Lower lobe of right lung (tissue), 2 donors: ENCODE measurements at regions not wholly inside any gene's neighbourhood (a gene's known extent, or its start where the extent isn't known, plus 50 kb on each side); places are given as distances from the start of the nearest gene placed in this dataset.
"Not testable (repeated sequence)": the region's sequence is repeated elsewhere in the genome, so short reads cannot be mapped to it uniquely, and the experiment has no call there.

Source experiments
- ATAC-seq, 2 donors: fragments of 200-7000 bp; cut with Tn5 transposase; one replicate each; pipeline ENCODE4 v1.9.1; 2020 to 2022; ENCODE audit warnings: mild to moderate bottlenecking in 2 of 2, moderate library complexity in 2 of 2
- DNase-seq: peaks from one replicate; pipeline ENCODE4 v3.0.0-alpha.2; 2020
- H3K27ac ChIP-seq: fragments of 200-600 bp; one replicate; pipeline ENCODE4 v1.8.0; 2022
- H3K27me3 ChIP-seq: fragments of 200-600 bp; one replicate; pipeline ENCODE4 v1.8.0; 2022; ENCODE audit warnings: low read depth
- H3K36me3 ChIP-seq: fragments of 200-600 bp; one replicate; pipeline ENCODE4 v1.8.0; 2022; ENCODE audit warnings: mild to moderate bottlenecking
- H3K4me1 ChIP-seq: fragments of 200-600 bp; one replicate; pipeline ENCODE4 v1.8.0; 2022
- H3K4me3 ChIP-seq: fragments of 200-600 bp; one replicate; pipeline ENCODE4 v1.8.0; 2022; ENCODE audit warnings: mild to moderate bottlenecking
- H3K9me3 ChIP-seq: fragments of 200-600 bp; one replicate; pipeline ENCODE4 v1.8.0; 2022
- intact Hi-C: fragments of 100-400 bp; cut with DNase I; formaldehyde crosslinking; loops from one replicate; pipeline ENCODE4 v1.11.0; 2022
- TF ChIP-seq, protein P1 (sequence below): fragments of 200-600 bp; IDR thresholded peaks from one replicate; pipeline ENCODE4 v1.8.0; 2022; ENCODE audit warnings: antibody characterized with exemption, mild to moderate bottlenecking
- donor health status: DM: no; HTN: yes; CAD: no; lungs with severe emphysema.

DNA sequence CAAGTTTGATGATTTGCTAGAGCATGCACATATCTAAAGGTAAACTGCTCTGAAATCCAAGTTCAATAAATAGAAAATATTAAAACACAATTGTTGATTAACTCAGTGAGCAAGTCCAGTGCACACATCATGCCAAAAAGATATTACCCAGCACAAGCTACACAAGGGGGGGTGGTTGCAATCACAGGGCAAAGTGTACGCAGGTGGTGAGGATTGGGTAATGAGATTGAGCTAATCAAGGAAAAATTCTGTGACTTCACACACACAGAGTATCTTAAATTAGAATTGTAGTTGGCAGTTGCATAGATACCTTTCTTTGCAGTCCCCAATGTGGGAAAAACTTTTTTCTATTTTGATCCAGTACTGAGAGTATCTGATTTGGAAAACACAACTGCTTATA is 156.1 kb upstream of the NTRK2 start:
- TF ChIP-seq, protein P1, sequence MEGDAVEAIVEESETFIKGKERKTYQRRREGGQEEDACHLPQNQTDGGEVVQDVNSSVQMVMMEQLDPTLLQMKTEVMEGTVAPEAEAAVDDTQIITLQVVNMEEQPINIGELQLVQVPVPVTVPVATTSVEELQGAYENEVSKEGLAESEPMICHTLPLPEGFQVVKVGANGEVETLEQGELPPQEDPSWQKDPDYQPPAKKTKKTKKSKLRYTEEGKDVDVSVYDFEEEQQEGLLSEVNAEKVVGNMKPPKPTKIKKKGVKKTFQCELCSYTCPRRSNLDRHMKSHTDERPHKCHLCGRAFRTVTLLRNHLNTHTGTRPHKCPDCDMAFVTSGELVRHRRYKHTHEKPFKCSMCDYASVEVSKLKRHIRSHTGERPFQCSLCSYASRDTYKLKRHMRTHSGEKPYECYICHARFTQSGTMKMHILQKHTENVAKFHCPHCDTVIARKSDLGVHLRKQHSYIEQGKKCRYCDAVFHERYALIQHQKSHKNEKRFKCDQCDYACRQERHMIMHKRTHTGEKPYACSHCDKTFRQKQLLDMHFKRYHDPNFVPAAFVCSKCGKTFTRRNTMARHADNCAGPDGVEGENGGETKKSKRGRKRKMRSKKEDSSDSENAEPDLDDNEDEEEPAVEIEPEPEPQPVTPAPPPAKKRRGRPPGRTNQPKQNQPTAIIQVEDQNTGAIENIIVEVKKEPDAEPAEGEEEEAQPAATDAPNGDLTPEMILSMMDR = no peak

DNA sequence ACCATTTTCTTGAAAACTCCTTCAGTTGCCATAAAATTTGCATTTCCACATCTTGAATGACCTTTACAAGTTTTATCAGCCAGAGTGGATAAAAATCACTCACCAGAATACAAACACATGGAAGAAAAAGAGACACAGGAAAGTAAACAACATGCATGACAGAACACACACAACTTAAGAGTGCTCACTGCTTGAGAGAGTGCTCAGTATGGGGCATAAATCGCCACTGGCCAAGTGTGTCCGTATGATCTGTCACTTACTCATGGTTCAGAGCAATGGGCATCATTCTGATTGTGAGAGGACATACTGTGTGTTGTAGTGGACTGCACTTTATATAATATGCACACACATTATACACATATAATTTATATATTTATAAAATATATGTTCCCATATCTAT is 155.6 kb upstream of the NTRK2 start:
- TF ChIP-seq, protein P1 = no peak
- DNase-seq (no peak), ATAC-seq (no peak)
- H3K27me3 ChIP-seq = no peaks in the 10 kb centered on the region
- no peak overlapping the region for H3K4me3 ChIP-seq
- H3K4me1 ChIP-seq = no peaks in the 10 kb centered on the region
- no peaks in the 10 kb centered on the region for H3K9me3 ChIP-seq
- intact Hi-C loops = no loop called here
- H3K36me3 ChIP-seq = no peaks in the 10 kb centered on the region
- H3K27ac ChIP-seq = no peak overlapping the region

More for the DNA sequence above, 156.1 kb upstream of the NTRK2 start:
- Histone ChIP-seq H3K4me3 (no peak overlapping the region), H3K9me3 (no peaks in the 10 kb centered on the region), H3K27ac (no peak overlapping the region), H3K4me1 (no peaks in the 10 kb centered on the region), H3K27me3 (no peaks in the 10 kb centered on the region), H3K36me3 (no peaks in the 10 kb centered on the region)
- DNase-seq = no peak
- intact Hi-C loops = no loop called here
- ATAC-seq = no peak

DNA sequence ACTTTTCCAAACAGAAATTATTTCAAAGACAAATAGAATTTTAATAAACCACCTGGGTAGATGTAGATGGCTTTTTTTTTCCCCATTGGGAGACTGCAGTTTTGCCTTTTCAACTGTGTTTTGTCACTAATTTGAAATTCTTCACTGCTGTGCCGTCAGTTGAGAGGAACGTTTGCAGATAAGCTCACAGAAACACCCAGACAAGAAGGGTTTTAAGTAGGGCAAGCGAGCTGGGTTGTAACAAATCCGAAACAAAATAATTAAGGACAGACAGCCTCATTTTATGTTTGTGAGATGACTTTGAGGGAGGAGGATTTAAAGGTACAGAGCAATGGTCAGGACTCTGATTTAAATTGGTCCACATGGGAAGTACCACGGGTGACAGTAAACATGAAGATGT is 155.1 kb upstream of the NTRK2 start:
- intact Hi-C loops = no loop called here
- Histone ChIP-seq H3K27ac (no peak overlapping the region), H3K9me3 (no peaks in the 10 kb centered on the region), H3K4me3 (no peak overlapping the region), H3K4me1 (no peaks in the 10 kb centered on the region), H3K27me3 (no peaks in the 10 kb centered on the region), H3K36me3 (no peaks in the 10 kb centered on the region)
- ATAC-seq (no peak), DNase-seq (no peak)
- TF ChIP-seq, protein P1 = no peak

DNA sequence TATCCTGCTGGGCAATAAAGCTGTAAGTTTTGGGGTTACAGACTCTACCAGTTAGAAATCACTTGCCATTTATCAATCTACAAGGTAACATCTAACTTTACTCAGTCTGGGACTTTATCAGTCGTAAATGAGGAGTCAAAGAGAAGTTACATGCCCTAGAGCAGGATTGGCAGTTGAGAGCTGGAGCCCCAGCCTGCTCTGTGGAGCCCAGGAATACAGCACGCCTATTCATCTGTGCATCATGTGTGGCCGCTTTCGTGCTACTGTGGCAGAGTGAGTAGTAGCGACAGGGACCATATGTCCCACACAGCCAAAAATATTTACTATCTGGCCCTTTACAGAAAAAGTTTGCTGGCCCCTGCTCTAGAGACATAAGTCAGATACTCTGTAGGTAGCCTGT is 152.5 kb upstream of the NTRK2 start:
- intact Hi-C loops = no loop called here
- Histone ChIP-seq H3K9me3 (no peaks in the 10 kb centered on the region), H3K27ac (no peak overlapping the region), H3K4me3 (no peak overlapping the region), H3K4me1 (no peaks in the 10 kb centered on the region), H3K27me3 (no peaks in the 10 kb centered on the region), H3K36me3 (no peaks in the 10 kb centered on the region)
- ATAC-seq (no peak), DNase-seq (no peak)
- TF ChIP-seq, protein P1 = no peak

DNA sequence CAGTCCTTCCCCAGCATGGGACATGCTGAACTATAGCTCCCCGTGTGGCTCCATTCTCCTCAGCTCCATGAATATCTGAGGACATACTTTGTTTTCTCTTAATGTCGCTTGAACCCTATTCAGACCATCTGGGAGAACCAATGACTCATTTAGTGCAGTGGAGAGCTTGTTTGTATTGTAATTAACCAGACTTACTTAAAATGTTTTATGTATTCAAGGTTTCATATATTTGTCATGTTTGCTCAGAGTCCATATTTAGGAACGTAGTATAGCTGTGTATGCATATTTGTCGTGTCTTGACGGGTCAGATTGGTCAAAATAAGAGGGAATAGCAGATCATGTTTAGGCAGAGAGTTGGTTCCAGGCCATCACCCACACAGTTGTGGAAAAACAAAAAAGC is 150.1 kb upstream of the NTRK2 start:
- intact Hi-C loops = no loop called here
- Histone ChIP-seq H3K4me1 (no peaks in the 10 kb centered on the region), H3K9me3 (no peaks in the 10 kb centered on the region), H3K27ac (no peak overlapping the region), H3K4me3 (no peak overlapping the region), H3K36me3 (no peaks in the 10 kb centered on the region), H3K27me3 (no peaks in the 10 kb centered on the region)
- TF ChIP-seq, protein P1 = no peak
- ATAC-seq (no peak), DNase-seq (no peak)

DNA sequence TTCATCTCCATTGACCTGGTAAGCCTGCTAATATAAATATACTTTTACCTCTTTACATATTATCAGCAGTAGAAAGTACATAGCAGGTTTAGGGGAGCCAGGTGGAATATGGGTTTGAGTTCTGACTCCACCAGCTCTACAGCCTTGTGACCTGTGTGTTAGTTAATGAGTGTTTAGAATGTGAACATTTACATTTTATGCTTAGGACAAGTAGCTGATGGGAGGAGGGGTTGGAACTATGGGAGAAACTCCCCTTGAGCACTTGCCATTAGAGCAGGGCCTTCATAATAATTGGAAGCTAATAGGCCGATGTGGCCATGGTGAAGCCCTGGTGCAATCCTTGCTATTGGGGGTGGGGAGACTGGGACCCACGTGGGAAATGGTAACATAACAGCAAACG is 148.3 kb upstream of the NTRK2 start:
- H3K4me3 ChIP-seq = no peak overlapping the region
- no peak for DNase-seq
- no peak for ATAC-seq
- H3K9me3 ChIP-seq = no peaks in the 10 kb centered on the region
- no peaks in the 10 kb centered on the region for H3K36me3 ChIP-seq
- TF ChIP-seq, protein P1 = no peak
- no peak overlapping the region for H3K27ac ChIP-seq
- intact Hi-C loops = no loop called here
- H3K4me1 ChIP-seq = no peaks in the 10 kb centered on the region
- no peaks in the 10 kb centered on the region for H3K27me3 ChIP-seq

DNA sequence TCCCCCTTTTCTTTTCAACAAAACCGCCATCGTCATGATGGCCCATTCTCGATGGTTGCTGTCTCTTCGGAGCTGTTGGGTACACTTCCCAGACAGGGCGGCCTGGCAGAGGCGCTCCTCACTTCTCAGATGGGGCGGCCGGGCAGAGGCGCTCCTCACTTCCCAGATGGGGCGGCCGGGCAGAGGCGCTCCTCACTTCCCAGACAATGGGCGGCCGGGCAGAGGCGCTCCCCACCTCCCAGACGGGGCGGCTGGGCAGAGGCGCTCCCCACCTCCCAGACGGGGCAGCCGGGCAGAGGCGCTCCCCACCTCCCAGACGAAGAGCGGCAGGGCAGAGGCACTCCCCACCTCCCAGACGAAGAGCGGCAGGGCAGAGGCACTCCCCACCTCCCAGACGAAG is 143.3 kb upstream of the NTRK2 start:
- ATAC-seq, H3K27ac ChIP-seq, DNase-seq, H3K9me3 ChIP-seq, intact Hi-C loops, H3K27me3 ChIP-seq, H3K4me1 ChIP-seq, H3K4me3 ChIP-seq, H3K36me3 ChIP-seq: not testable (repeated sequence)

DNA sequence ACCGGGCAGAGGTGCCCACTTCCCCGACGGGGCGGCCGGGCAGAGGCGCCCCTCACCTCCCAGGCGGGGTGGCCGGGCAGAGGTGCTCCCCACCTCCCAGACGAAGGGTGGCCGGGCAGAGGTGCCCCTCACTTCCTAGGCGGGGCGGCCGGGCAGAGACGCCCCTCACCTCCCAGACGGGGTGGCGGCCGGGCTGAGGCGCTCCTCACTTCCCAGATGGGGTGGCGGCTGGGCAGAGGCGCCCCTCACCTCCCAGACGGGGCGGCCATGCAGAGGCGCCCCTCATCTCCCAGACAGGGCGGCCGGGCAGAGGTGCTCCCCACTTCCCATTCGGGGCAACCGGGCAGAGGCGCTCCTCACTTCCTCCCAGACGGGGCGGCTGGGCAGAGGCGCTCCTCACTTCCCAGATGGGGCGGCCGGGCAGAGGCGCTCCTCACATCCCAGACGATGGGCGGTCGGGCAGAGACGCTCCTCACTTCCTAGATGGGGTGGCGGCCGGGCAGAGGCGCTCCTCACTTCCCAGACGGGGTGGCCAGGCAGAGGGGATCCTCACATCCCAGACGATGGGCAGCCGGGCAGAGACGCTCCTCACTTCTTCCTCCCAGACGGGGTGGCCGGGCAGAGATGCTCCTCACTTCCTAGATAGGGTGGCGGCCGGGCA is 142.3 kb upstream of the NTRK2 start:
- H3K9me3 ChIP-seq, ATAC-seq, H3K27me3 ChIP-seq, H3K4me3 ChIP-seq, H3K36me3 ChIP-seq, DNase-seq, H3K27ac ChIP-seq, intact Hi-C loops, H3K4me1 ChIP-seq: not testable (repeated sequence)
